HepG2 (cell line): ENCODE measurements at regions not wholly inside any gene's neighbourhood (a gene's known extent, or its start where the extent isn't known, plus 50 kb on each side); places are given as distances from the start of the nearest gene placed in this dataset.

Experiments used
- ARID5B ChIP-seq: IDR thresholded peaks from 2 replicates; pipeline ENCODE4 v1.4.0; 2020; ENCODE audit warnings: mild to moderate bottlenecking, missing genetic modification reagents
- CEBPB ChIP-seq: IDR thresholded peaks from 2 replicates; pipeline ENCODE4 v1.6.1; 2011; ENCODE audit warnings: low read depth, low read length, improper control_type of control experiment, borderline replicate concordance
- KDM3A ChIP-seq: IDR thresholded peaks from 2 replicates; pipeline ENCODE4 v1.6.1; 2018; ENCODE audit warnings: low read depth, missing compliant biosample characterization
- POGK ChIP-seq: sonication (generic); formaldehyde crosslinking; conservative IDR thresholded peaks from 2 replicates; pipeline ENCODE4 v1.8.0; 2022; ENCODE audit warnings: mild to moderate bottlenecking, moderate library complexity, missing genetic modification reagents
- PREB ChIP-seq: sonication (generic); formaldehyde crosslinking; IDR thresholded peaks from 2 replicates; pipeline ENCODE4 v1.4.0; 2020; ENCODE audit warnings: missing genetic modification reagents
- SOX6 ChIP-seq, 2 experiments: fragments of 450-650 bp in 1 of 2; sonication (generic) in 1 of 2; formaldehyde crosslinking in 1 of 2; IDR thresholded peaks; 2 replicates each; pipeline versions ENCODE4 v1.4.0 to v1.6.1; 2017 to 2020; ENCODE audit warnings: antibody characterized with exemption in 1 of 2, mild to moderate bottlenecking in 1 of 2, missing genetic modification reagents in 1 of 2
- SRSF9 ChIP-seq: fragments of 200-400 bp; formaldehyde crosslinking; IDR thresholded peaks from 2 replicates; pipeline ENCODE4 v1.6.1; 2018; ENCODE audit warnings: borderline replicate concordance, mild to moderate bottlenecking, low read depth, low read length; ENCODE audit not compliant: insufficient read depth, poor library complexity, severe bottlenecking
- STAG1 ChIP-seq: sonication (generic); formaldehyde crosslinking; IDR thresholded peaks from 2 replicates; pipeline ENCODE4 v1.4.0; 2020; ENCODE audit warnings: missing genetic modification reagents
- ZBTB33 ChIP-seq: sonication (generic); formaldehyde crosslinking; IDR thresholded peaks from 2 replicates; pipeline ENCODE4 v1.4.0; 2020; ENCODE audit warnings: missing genetic modification reagents
- ZNF263 ChIP-seq: sonication (generic); formaldehyde crosslinking; IDR thresholded peaks from 2 replicates; pipeline ENCODE4 v1.4.0; 2020; ENCODE audit warnings: missing genetic modification reagents
- ZNF432 ChIP-seq: sonication (generic); formaldehyde crosslinking; IDR thresholded peaks from 2 replicates; pipeline ENCODE4 v1.5.0; 2020; ENCODE audit warnings: missing genetic modification reagents, mild to moderate bottlenecking, borderline replicate concordance
- ZNF609 ChIP-seq: sonication (generic); formaldehyde crosslinking; IDR thresholded peaks from 2 replicates; pipeline ENCODE4 v1.4.0; 2020; ENCODE audit warnings: mild to moderate bottlenecking, missing genetic modification reagents, borderline replicate concordance
- ZNF644 ChIP-seq: IDR thresholded peaks from 2 replicates; pipeline ENCODE4 v1.6.1; 2016; ENCODE audit warnings: low read depth

GRCh38 chr17:72422505-72423285, 301.9 kb downstream of the SOX9 start (continued):
- TF ChIP-seq ARID5B (CRISPR knock-in tag) (peak; percentile 89), STAG1 (CRISPR knock-in tag) (peak; percentile 45), ZBTB33 (peak; percentile 82; the same call in 1 of the 2 replicates), POGK (peak; percentile 65; the same call in 1 of the 2 replicates), ZNF609 (CRISPR knock-in tag) (peak; percentile 85), SRSF9 (no peak), PREB (CRISPR knock-in tag) (no peak), CEBPB (peak; percentile 42; the same call in 1 of the 2 replicates), ZNF644 (CRISPR knock-in tag) (peak; percentile 87), ZNF432 (CRISPR knock-in tag) (no peak), KDM3A (CRISPR knock-in tag) (peak; percentile 79; the same call in 1 of the 2 replicates), ZNF263 (0 out of 2 replicates have a peak, but pooled peaks have one; percentile 23), SOX6 (IDR thresholded peaks at IDR 0.05) (no peak), SOX6 (CRISPR knock-in tag; IDR thresholded peaks at IDR 0.05) (peak; percentile 57; the same call in 1 of the 2 replicates)
